ENCODE measurements at regions not wholly inside any gene's neighbourhood (a gene's known extent, or its start where the extent isn't known, plus 50 kb on each side); places are given as distances from the start of the nearest gene placed in this dataset.

GRCh38 chr10:23648618-23649017 lies 209.7 kb downstream of the OTUD1 start (continued):
- TF ChIP-seq CTCF (IDR thresholded peaks at IDR 0.05; ENCODE audit: control extremely low read depth in 1 of 3, insufficient read depth in 1 of 3, low read depth in 1 of 3, low read length in 3 of 3) (no peak), SIX5 (IDR thresholded peaks at IDR 0.05; ENCODE audit: low read depth, low read length) (no peak), JUN (IDR thresholded peaks at IDR 0.05; ENCODE audit: low read depth, low read length) (no peak), PHF8 (conservative IDR thresholded peaks at IDR 0.05; ENCODE audit: low read depth, low read length) (no peak), POU5F1 (IDR thresholded peaks at IDR 0.05; ENCODE audit: low read depth, low read length) (no peak), EP300 (IDR thresholded peaks at IDR 0.05; ENCODE audit: borderline replicate concordance in 1 of 2, low read depth in 2 of 2, low read length in 2 of 2) (no peak), ATF3 (IDR thresholded peaks at IDR 0.05; ENCODE audit: insufficient read depth, low read depth, low read length) (no peak)
